Liver (tissue), 3 donors: ENCODE measurements at regions not wholly inside any gene's neighbourhood (a gene's known extent, or its start where the extent isn't known, plus 50 kb on each side); places are given as distances from the start of the nearest gene placed in this dataset.

Source experiments
- EGR1 ChIP-seq, 2 donors: IDR thresholded peaks; 2 replicates each; pipeline ENCODE4 v1.6.1; 2016 to 2018; ENCODE audit warnings: antibody characterized with exemption in 2 of 2, low read depth in 2 of 2
- FOXA1 ChIP-seq: IDR thresholded peaks from 2 replicates; pipeline ENCODE4 v1.6.1; 2016; ENCODE audit warnings: antibody characterized with exemption
- GABPA ChIP-seq, 2 donors: IDR thresholded peaks in 1 of 2; conservative IDR thresholded peaks in 1 of 2; 2 replicates each; pipeline ENCODE4 v1.6.1; 2016; ENCODE audit warnings: antibody characterized with exemption in 2 of 2, mild to moderate bottlenecking in 1 of 2, moderate library complexity in 1 of 2
- HNF4A ChIP-seq, 2 donors: conservative IDR thresholded peaks; 2 replicates each; pipeline ENCODE4 v1.6.1; 2016; ENCODE audit warnings: antibody characterized with exemption in 2 of 2, mild to moderate bottlenecking in 2 of 2
- TAF1 ChIP-seq: conservative IDR thresholded peaks from 2 replicates; pipeline ENCODE4 v1.6.1; 2016; ENCODE audit warnings: antibody characterized with exemption, mild to moderate bottlenecking
- YY1 ChIP-seq: IDR thresholded peaks from 2 replicates; pipeline ENCODE4 v1.6.1; 2016; ENCODE audit warnings: antibody characterized with exemption, mild to moderate bottlenecking
- TF ChIP-seq, protein P1 (sequence below): IDR thresholded peaks from 2 replicates; pipeline ENCODE4 v1.6.1; 2016; ENCODE audit warnings: antibody characterized with exemption
- TF ChIP-seq, protein P2 (sequence below): fragments of 150-350 bp; IDR thresholded peaks from 2 replicates; pipeline ENCODE4 v1.5.1; 2017; ENCODE audit warnings: improper control_type of control experiment, low read depth, low read length; ENCODE audit not compliant: missing input control
- TF ChIP-seq, protein P3 (sequence below): IDR thresholded peaks from 2 replicates; pipeline ENCODE4 v1.6.1; 2016; ENCODE audit warnings: antibody characterized with exemption
- donor health status: healthy.
- donor health status: healthy.

- TF ChIP-seq YY1 (no peak), HNF4A (conservative IDR thresholded peaks at IDR 0.05) (no peak), TAF1 (no peak), EGR1 (IDR thresholded peaks at IDR 0.05; ENCODE audit: low read depth in 2 of 2) (no peak), FOXA1 (no peak), GABPA (IDR thresholded peaks at IDR 0.05 in 1 of 2, conservative IDR thresholded peaks at IDR 0.05 in 1 of 2) (no peak)
- TF ChIP-seq, protein P1, sequence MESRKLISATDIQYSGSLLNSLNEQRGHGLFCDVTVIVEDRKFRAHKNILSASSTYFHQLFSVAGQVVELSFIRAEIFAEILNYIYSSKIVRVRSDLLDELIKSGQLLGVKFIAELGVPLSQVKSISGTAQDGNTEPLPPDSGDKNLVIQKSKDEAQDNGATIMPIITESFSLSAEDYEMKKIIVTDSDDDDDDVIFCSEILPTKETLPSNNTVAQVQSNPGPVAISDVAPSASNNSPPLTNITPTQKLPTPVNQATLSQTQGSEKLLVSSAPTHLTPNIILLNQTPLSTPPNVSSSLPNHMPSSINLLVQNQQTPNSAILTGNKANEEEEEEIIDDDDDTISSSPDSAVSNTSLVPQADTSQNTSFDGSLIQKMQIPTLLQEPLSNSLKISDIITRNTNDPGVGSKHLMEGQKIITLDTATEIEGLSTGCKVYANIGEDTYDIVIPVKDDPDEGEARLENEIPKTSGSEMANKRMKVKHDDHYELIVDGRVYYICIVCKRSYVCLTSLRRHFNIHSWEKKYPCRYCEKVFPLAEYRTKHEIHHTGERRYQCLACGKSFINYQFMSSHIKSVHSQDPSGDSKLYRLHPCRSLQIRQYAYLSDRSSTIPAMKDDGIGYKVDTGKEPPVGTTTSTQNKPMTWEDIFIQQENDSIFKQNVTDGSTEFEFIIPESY = no peak
- TF ChIP-seq, protein P2, sequence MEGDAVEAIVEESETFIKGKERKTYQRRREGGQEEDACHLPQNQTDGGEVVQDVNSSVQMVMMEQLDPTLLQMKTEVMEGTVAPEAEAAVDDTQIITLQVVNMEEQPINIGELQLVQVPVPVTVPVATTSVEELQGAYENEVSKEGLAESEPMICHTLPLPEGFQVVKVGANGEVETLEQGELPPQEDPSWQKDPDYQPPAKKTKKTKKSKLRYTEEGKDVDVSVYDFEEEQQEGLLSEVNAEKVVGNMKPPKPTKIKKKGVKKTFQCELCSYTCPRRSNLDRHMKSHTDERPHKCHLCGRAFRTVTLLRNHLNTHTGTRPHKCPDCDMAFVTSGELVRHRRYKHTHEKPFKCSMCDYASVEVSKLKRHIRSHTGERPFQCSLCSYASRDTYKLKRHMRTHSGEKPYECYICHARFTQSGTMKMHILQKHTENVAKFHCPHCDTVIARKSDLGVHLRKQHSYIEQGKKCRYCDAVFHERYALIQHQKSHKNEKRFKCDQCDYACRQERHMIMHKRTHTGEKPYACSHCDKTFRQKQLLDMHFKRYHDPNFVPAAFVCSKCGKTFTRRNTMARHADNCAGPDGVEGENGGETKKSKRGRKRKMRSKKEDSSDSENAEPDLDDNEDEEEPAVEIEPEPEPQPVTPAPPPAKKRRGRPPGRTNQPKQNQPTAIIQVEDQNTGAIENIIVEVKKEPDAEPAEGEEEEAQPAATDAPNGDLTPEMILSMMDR = no peak
- TF ChIP-seq, protein P3, sequence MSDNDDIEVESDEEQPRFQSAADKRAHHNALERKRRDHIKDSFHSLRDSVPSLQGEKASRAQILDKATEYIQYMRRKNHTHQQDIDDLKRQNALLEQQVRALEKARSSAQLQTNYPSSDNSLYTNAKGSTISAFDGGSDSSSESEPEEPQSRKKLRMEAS = no peak
These were observed 516.6 kb upstream of the RGS18 start for GRCh38 chr1:191641420-191642260.
